HG02943 (cell line): ENCODE measurements at regions not wholly inside any gene's neighbourhood (a gene's known extent, or its start where the extent isn't known, plus 50 kb on each side); places are given as distances from the start of the nearest gene placed in this dataset.
"Not testable (repeated sequence)": the region's sequence is repeated elsewhere in the genome, so short reads cannot be mapped to it uniquely, and the experiment has no call there.

Experiments
- ATAC-seq: cut with Tn5 transposase; IDR thresholded peaks from one replicate; pipeline ENCODE4 v1.9.1; 2021; ENCODE audit warnings: mild to moderate bottlenecking, low read depth, moderate library complexity; ENCODE audit not compliant: unreplicated experiment

GRCh38 chr15:69869881-69870505, 227.7 kb downstream of the TLE3 start:
- ATAC-seq: no peak

- no peak for ATAC-seq
These were observed 226.1 kb downstream of the TLE3 start for GRCh38 chr15:69871511-69872134.

- no peak for ATAC-seq
These were observed 223.9 kb downstream of the TLE3 start for GRCh38 chr15:69873807-69874206.

- ATAC-seq: no peak
These were observed 223.4 kb downstream of the TLE3 start for GRCh38 chr15:69874321-69874720.

- no peak for ATAC-seq
These were observed 221.4 kb downstream of the TLE3 start for GRCh38 chr15:69876064-69876940.

- ATAC-seq: not testable (repeated sequence)
These were observed 217.8 kb downstream of the TLE3 start for GRCh38 chr15:69879963-69880362.

GRCh38 chr15:69880571-69881301, 217.0 kb downstream of the TLE3 start:
- no peak for ATAC-seq

- ATAC-seq: no peak
These were observed 216.4 kb downstream of the TLE3 start for GRCh38 chr15:69881302-69881670.

- no peak for ATAC-seq
These were observed 216.0 kb downstream of the TLE3 start for GRCh38 chr15:69881766-69882165.

- no peak for ATAC-seq
These were observed 214.4 kb downstream of the TLE3 start for GRCh38 chr15:69883306-69883705.

- no peak for ATAC-seq
These were observed 212.4 kb downstream of the TLE3 start for GRCh38 chr15:69885173-69885955.

GRCh38 chr15:69887009-69887408, 210.7 kb downstream of the TLE3 start:
- ATAC-seq: no peak

- no peak for ATAC-seq
These were observed 210.2 kb downstream of the TLE3 start for GRCh38 chr15:69887553-69887952.

GRCh38 chr15:69888406-69888805, 209.3 kb downstream of the TLE3 start:
- no peak for ATAC-seq

GRCh38 chr15:69891070-69891536, 206.6 kb downstream of the TLE3 start:
- ATAC-seq: no peak

GRCh38 chr15:69891606-69892005, 206.1 kb downstream of the TLE3 start:
- ATAC-seq: no peak

GRCh38 chr15:69892351-69892750, 205.4 kb downstream of the TLE3 start:
- ATAC-seq: no peak

- ATAC-seq: no peak
These were observed 204.6 kb downstream of the TLE3 start for GRCh38 chr15:69893086-69893485.

GRCh38 chr15:69893863-69894262, 203.9 kb downstream of the TLE3 start:
- no peak for ATAC-seq

- ATAC-seq: no peak
These were observed 202.5 kb downstream of the TLE3 start for GRCh38 chr15:69895202-69895601.
